PC-3 (cell line): ENCODE measurements at regions not wholly inside any gene's neighbourhood (a gene's known extent, or its start where the extent isn't known, plus 50 kb on each side); places are given as distances from the start of the nearest gene placed in this dataset. TPM values are rescaled to one million over a fixed set of nuclear protein-coding genes. Genes with fewer than 3 reads are reported as not detected.

ENCODE experiments used
- microRNA-seq: library from miRNA; unstranded; fragments of <30 nt; microRNA quantifications from one replicate; pipeline ENCODE4 v1.1.0, GENCODE V29; 2020; ENCODE audit not compliant: unreplicated experiment

Small RNA genes in the stretch of these regions (microRNA-seq; reads per million reads assigned to microRNA genes)
- gene MIR548AJ1: not detected
